HG02642 (cell line): ENCODE measurements at regions not wholly inside any gene's neighbourhood (a gene's known extent, or its start where the extent isn't known, plus 50 kb on each side); places are given as distances from the start of the nearest gene placed in this dataset.

Experiments used
- ATAC-seq: cut with Tn5 transposase; IDR thresholded peaks from one replicate; pipeline ENCODE4 v1.9.1; 2021; ENCODE audit warnings: mild to moderate bottlenecking; ENCODE audit not compliant: unreplicated experiment, poor library complexity

DNA sequence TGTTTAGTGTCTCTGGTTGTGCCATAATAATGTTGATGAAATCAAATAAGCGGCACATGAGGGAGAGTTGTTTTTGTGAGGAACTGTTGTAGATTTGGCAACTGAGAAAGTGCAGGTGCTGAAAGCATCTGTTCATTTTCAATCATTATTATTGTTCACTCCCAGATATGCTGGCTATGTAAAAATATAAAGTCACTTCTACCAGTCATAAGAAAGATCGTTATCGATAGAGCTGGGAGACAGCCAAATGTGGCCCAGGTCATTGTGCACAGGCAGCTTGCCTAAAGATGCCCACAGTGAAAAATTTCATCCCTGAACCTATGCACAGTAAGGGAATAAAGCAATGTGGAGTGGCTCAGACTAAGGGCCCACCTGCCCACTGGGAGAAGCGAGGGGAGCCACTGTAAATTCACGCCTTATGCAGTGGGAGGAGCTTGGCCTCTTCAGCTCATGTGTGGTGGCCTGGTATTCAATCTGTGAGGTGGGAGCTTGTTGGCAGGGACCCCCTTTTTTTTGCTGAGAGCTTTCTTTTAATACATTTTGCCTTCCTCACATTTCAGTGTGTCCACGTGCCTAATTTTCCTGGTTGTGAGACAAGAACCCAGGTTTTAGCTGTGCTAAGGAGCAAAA is 1490.8 kb upstream of the TMEM132C start:
- no peak for ATAC-seq

DNA sequence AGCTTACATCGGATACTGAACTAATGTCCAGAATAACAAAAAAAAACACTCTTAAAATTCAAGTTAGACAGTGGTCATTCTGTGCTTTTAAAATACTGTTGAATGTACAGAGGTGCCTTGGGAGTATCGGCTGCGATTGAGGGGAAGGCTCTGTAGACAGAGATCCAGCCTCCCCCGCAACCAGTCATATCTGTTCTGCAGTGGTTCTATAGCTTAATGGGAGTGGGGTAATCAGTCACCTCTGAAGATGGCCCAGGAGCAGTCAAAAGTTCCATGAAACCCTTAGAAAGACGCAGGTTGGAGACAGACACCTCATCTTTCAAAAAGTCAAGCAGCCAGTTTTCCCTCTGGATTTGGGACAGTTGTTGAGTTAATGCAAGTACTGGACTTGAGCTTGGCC is 1486.6 kb upstream of the TMEM132C start:
- no peak for ATAC-seq

DNA sequence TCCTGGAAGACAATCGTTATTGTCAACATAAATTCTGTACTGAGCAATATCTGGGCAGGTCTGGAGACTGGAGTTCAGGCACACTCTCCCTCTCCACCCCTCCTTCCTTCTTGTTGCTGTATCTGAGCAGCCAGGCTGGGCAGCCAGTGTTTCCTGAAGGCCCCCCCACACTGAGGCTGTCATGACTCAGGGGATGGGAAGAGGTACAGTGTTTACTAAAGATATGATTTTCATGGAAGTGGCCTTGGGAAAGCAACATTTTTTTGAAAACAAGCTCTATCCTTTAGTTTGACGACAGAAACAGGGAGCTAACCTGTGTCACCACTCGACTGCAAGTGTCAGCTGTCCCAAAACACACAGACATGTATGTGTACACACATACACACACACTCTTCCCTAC is 1485.4 kb upstream of the TMEM132C start:
- no peak for ATAC-seq

DNA sequence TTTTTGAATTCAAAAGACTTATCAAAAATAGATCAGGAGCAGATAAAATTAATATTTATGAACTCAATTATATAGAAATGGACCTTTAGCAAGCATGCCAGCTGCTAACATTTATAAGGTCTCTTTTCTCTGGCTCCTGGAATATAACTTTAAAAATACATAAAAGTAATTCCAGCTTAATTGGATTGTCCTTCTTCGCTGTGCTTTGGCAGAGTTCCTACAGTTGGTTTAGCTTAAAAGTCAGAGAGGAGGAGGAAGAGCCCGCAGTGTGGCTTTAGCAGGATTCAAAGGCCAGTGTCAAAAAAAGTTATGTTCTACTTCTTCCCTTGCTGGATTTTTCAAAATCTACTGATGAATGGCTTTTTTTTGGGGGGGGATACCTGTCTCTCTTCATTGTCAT is 1484.9 kb upstream of the TMEM132C start:
- no peak for ATAC-seq

DNA sequence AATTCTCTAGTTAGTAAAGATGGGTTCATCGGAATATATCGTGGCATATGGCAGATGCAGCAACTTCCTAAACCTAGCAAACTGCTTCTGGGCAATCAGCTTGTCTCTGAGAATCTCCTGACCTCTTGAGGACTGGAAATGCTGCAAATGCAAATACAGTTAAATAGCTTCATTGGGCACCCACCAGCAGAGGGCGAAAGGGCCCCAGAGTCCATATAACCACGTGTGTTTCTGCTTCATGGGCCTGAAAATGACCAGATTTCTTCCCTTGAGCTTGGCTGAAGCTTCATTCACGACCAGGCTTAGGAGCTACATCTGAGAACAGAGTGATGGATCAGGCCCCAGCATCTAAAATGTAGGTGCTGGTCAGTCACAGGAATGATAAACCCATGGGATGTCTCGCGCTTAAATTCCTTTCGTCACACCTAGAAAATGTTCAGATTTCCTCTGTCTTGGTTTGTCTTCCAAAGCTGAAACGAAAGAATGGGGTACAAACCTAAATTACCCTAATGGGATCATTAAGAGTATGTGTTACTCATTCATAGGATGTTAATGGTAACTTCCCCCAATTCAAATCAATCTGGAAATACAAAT is 1482.5 kb upstream of the TMEM132C start:
- ATAC-seq: no peak

DNA sequence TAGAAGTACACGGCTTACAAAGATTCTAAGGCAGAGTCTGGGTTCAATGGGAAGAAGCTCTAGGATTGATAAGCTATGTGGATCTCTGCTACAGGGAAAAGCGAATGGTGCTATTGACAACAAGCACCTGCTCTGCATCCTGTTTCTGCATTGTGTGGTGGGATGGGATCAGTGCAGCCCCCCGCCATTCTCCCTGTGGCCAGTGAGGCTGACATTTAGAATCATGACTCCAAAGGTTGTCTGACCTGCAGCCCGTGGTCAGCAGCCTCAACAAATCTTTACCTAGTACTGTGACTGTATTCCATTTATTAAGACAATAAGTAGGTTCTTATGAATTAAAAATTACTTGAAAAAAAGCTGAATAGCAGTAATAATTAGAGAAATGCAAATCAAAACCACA is 1477.0 kb upstream of the TMEM132C start:
- no peak for ATAC-seq

DNA sequence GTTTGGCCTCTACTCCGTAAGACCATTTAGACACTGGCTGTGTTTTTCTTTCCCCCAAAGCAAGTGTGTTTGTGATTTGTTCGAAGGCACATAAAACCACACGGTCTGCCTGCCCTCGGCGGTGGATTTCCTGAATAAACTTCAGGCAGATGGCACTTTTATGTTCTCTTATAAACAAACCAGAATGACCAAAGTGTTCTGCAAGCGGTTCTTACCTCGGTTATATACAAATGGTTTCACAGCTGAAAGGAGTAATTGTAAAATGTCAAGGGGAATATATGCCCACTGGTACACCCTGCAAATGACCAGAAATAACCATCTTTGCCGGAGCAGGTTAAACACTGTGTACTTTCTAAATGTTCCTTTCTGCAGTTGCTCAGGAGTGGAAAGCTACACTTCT is 1475.8 kb upstream of the TMEM132C start:
- ATAC-seq: no peak

DNA sequence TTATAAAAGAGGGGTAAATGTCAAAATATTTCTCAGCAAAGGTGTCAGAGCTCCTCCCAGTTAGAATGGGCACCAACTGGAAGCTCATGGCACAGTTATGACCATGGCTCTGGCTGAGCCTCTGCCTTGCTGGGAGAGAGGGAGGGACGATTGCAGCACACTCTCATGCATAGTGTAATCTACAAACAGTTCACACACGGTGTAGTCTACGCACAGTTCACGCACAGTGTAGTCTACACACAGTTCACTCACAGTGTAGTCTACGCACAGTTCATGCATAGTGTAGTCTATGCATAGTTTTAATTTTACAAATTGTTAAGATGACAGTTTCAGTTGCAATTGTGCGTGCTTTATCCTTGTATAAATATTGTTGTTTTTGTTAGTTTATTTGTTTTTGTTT is 1474.6 kb upstream of the TMEM132C start:
- ATAC-seq: no peak

DNA sequence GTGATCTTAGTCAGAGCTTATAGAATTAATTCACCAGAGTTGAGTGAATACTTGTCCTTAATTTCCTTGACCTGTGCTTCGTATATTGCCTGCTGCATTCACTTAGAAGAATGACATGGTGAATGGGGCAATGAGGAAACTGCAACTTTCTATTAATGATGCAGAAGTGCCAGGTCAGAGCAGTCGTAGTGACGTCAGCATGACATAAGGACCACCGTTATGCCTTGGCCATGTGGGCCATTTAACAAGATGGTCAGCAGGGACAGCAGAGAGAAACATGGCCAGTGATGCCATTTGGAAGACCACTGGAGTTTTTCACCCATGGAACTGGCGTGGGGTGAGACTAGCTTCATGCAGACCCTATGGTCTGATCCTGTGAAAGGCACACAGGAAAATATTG is 1469.4 kb upstream of the TMEM132C start:
- no peak for ATAC-seq

DNA sequence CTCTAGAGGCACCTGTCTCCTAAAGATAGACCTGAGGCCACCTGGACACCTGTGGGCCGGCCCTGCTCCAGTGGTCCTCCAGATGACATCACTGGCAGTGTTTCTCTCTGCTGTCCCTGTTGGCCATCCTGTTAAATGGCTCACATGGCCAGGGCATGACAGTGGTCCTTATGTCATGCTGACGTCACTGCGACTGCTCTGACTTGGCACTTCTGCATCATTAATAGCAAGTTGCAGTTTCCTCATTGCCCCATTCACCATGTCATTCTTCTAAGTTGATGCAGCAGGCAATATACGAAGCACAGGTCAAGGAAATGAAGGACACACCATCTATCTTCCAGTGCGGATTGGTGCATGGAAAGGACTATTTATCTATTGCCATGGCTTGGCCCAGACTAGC is 1468.5 kb upstream of the TMEM132C start:
- no peak for ATAC-seq

DNA sequence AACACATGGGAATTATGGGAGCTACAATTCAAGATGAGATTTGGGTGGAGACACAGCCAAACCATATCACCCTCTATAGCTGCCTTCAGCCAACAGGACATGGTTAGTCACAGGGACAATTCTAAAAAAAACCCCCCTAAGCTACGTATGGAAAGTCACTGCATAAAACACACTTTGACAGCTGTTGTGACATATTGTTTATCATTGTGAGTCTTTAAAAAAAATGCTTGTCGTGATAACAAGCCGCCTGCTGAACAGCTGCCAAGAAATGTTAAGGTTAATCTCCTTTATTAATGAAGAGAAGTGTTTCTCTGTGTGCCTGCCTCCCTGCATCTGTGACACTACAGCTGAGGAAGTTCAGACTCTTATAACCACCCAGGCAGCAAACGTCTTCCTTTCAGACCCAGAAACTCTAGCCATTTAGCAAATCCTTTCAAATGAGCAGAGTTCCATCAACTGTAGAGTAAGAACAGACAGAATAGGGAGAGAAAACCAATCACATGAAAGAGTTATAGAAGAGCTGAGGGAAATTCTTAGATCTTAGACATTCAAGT is 1459.6 kb upstream of the TMEM132C start:
- ATAC-seq: no peak

DNA sequence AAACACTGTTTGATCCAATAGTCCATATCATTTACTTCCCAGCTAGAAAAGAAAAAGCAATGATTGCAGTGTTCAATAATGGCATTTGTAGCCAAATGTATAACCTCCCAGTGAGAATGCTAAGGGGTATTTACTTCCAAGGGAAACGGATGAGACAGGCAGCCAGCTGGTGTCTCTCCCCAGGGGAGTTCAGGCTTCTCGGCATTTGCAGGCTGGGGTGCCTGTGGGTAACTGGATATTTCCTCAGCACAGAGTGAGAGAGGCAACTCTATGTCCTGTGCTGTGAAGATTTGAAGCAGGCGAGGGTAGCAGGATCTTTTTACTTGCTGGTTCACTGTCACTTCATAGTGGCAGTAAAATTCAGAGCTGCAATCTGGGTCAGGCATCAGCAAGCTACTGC is 1455.6 kb upstream of the TMEM132C start:
- ATAC-seq: no peak

DNA sequence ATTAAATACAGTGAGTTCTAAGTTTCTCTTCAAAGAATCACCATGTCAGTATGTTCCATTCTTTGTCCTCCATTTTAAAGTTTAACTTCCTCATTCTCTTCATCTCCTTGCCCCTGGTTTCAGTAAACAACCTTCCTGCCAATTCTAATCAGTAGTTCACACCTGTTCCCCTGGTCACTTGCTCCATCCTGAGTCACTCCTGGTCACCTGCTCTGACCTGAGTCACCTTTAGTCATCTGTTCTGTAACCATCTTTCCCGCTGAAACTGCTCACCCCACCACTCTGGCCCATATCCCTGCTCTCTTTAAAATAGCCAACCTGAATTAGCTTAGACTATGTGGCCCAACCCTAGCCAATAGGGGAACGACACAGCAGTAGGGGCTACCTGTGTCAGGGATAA is 1447.4 kb upstream of the TMEM132C start:
- no peak for ATAC-seq

DNA sequence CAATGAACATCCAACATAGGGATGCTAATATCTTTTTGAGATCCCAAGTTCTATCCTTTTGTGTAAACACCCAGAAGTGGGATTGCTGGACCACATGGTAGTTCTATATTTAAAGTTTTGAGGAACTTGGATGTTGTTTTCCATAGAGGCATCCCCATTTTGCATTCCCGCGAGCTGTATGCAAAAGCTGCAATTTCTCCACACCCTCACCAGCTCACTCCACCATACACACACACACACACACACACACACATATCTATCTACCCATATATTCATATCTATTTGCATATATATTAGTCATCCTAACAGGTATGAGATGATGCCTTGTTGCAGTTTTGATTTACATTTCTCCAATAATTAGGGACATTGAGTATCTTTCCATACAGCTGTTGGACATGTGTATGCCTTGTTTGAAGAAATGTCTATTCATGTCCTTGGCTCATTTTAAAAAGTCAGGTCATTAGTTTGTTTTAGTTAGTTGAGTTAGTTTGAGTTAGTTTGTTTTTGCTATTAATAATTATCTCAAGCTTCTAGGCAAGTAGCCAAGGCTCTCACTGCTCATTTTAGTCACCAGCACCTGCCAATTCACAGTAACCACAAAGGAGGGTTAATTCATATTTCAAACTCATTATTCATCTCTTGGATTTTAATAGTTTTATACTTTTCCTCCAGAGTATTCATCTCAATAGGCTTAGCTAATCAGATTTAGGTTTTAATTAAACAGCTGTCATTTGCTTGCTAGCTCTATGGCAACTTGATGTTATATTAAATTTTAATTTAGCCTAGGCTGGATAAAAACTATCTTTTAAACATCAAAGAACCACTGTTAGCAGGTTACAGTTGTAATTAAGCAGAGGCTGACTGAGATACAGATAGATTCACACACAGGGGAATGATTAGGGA is 1435.9 kb upstream of the TMEM132C start:
- ATAC-seq: no peak

DNA sequence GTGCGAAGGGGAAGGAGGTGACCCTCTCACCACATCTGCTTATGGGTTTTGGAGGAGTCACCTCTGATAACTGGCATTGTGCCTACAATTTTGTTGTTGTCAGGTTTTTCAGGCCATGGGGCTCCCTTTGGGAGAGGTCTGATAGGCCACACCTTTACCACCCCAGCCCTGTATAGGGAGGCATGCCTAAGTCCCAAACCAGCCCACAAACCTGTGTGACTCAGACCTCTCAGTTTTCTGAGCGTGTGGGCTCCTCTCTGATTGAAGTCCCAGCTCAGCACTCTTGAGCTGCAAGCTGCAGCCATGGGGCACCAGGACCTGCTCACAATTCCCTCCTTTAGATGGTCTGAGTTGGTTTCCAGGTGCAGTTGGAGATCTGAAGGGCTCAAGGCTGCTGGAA is 1429.3 kb upstream of the TMEM132C start:
- ATAC-seq: no peak

DNA sequence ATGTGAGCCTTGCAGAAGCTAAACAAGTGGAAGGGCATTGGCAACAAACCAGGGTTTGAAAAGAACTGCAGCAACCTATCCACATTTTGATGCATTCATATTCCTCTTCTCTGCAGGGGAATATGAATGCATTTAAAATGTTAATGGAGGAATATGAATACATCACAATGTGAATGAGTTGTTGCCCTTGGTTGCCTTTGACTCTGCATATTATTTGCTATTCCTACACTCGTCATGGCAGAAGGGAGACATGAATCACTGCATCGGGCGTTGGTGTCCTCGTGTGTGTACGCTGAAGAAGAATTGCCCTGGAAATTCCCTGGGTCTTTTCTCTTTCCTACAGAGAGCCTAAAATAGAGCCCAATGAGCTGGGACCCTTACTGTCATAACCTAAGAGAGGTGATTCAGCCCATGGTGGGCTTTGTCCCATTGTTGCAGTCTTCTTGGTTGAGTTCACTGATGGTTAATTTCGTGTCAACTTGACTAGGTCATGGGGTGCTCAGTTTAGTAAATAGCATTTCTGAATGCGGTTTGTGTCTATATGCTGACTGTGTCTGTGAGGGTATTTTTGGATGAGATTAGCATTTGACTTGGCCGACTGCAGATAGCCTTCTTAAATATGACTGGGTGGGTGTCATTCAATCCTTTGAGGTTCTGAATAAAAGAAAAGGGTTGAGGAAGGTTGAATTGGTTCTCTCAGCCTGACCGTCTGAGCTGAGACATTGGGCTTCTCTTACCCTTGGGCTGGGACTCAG is 1422.9 kb upstream of the TMEM132C start:
- no peak for ATAC-seq

DNA sequence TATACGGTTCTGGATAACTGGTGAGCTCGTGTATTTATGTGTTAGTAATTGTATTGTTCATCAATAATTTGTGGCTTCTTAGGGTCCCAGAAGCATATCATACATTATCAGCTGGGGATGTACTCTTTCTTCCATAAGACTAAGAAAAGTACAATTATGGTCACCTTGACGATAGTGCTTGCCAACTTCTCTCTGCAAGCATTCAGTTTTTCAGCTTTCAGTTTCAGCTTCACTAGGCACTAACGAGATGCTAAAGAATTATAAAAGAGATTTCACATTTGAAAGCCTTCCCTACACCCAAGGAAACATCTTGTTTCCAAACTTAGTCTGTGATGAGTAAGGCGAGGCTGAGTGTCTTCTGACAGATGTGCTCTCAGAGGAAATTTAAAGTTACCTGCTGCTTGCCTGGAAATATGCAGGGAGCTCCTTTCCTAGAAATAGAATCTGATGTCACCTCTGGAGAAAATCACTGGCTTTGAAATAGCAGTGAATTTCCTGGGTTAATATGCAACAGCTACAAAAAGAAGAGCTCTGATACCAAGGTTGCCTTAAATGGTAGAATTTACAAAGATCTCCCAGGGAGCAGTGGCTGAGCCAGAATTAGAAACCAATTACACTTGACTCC is 1419.9 kb upstream of the TMEM132C start:
- no peak for ATAC-seq

DNA sequence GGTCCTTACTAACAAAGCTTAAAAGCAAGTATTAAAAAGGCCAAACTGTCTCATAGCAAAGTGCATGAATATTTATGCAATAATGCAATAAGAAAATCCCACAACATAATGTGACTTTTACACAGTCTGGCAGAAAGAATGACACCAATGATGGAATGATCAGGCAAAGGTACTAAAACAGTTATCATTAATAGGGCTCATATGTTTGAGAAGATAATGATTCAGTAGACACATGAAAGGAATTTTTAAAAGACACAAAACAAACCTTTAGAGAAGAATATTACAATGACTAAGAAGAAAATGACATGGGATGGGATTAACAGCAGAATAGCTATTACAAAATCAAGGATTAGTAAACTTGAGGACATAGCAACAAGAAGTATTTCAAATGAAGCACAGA is 1411.2 kb upstream of the TMEM132C start:
- ATAC-seq: no peak

DNA sequence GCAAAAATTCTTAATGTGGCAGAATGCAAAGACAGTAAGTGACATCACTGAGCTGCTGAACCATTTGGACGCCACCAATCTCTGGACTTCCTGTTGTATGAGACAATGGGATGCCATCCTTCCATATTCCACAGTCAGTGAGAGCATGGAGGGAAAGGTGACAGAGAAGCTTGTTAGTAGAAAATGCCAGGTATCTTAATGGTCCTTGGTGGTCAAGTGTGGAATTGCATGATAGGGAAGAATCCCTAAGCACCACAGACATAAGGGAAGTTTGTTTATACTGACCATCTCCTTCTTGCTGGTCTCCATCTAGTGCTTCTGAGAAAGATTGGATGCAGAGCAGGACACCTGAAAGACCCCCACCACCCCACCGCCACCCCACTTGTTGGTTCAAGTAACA is 1410.0 kb upstream of the TMEM132C start:
- ATAC-seq: no peak

DNA sequence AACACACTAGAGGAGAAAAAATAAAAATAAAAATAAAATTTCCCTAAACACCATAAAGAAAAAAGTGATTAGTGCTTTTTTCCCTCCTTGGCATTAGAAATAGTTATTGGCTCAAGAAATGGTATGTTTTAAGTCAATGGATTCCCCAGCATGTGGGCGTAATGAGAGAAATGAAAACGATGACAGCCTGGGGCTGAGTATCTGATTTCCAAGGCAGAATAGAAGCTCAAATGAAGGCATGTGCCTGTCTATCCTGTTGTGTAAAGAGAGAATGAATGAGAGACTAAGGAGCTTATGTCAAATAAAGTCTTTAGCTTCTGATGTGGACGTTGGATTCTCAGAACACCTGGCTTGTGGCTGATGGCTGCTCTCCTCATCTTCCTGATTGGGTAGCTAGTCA is 1408.4 kb upstream of the TMEM132C start:
- no peak for ATAC-seq
